ENCODE measurements at regions not wholly inside any gene's neighbourhood (a gene's known extent, or its start where the extent isn't known, plus 50 kb on each side); places are given as distances from the start of the nearest gene placed in this dataset.

DNA sequence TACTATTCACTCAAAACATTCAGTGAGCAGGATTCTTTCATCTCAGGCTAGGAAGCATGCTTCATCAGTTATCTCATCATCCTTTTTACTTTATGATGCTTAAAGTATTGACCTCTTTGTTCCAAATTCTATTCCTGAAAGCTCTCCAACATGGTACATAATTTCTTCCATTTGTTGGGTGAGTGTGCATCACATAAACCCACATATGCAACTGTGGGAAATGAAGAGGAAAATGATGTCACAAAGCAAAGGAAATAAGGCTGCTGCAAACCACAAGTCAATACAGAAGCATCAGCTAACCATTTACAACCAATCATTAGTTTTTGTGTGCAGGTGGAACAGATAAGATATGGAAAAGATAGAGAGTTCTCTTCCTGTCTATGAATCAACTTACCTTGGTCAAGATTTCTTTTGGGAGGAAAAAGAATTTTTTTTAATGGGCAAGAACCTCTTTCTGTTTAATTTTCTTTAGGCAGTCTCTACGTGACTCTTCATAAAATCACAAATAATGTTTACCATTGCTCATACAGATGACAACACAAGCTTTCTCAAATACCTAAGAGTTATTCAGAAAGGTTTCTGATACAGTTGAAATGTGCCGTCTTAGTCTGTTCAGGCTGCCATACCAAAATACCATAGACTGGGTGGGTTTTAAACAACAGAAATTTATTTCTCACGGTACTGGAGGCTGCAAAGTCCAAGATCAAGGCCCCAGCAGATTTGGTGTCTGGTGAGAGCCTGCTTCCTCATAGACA is 259.9 kb downstream of the ADGRG6 start:
- no peak for DNase-seq

DNA sequence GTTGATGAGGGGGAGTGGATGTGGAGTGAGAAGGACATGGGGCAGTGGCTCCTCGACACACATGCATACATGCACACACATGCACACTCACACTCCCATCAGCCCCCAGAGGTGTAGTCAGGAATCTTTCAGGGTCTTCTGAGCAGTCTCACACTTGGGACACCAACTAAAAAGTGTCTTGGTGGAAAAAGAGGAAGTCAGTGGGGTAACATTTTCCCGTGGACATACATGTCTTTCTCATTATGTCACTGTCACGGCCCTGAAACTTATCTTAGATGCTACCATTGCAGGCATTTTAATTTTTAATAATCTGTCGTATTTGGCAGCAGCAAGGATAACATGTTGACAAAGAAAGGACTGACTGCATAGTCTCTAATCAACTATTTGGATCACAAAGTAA is 261.1 kb downstream of the ADGRG6 start:
- no peak for DNase-seq

DNA sequence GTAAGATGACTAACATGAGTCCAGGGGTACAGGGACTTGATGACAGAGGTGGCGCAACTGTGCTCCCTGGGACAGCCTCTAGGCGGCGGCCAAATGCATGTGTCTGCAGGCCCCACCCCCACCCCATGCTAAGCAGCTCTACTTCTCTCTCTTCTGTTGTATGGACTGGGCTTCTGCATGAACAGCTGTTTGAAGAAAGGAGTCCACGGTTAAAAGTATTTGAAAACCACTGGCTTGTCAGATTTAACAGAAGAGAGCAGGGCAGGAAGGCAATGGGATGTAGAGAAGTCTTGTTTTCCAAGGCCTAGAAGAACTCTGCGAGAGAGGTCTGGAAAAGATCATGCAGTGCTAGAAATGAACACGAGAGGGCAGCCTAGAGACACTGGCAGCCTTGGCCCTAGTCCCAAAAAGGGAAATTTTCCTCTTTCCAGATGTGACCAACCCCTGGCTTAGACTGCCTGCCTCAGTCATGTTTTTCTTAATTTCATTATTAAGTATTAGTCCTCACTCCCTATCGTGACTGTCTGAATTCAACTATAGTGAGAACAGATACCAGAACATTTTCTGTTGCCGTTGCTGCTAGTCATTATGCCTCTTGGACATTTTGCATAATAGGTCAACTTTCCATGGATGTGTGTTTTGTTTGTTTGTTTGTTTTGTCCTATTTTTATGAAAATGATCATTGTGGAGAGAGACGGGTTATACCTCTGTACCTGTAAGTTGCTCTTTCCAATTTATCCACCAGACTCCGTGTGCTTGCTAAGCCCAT is 265.0 kb downstream of the ADGRG6 start:
- DNase-seq, result no peak

GRCh38 chr6:142567461-142567860 is 265.7 kb downstream of the ADGRG6 start:
- DNase-seq, result no peak

DNA sequence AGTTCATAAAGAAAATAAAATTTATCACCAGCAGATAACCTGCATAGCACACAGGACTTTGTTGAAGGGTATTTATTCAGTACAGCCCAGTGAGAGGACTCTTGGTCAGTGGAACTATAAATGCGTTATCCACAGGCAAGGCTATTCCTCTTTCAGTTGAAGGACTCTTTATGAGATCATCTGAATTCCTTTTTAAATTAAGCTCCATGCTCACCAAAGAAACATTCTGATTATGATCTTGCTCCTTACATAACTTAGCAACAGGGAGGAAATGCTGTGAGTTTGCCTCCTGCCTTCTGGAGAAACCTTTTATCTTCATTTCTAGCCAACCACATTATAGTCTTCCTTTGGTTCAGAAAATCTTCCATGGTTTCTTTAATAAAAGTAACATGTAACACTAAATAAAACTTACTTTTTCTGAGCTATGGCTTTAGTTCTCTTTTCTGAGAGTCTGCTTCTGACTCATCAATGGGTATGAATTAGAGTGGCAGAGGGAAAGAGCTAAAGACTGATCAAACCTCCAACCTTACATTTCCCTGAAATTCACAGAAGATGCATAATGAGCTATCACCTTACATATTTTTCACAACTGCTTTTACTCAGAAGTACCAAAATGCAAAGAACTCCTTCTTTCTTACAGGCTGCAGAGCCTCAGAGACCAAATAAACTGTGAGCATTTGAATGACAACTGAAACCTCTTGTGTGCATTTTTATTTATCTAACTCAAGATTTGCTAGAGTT is 267.2 kb downstream of the ADGRG6 start:
- DNase-seq, result no peak

DNA sequence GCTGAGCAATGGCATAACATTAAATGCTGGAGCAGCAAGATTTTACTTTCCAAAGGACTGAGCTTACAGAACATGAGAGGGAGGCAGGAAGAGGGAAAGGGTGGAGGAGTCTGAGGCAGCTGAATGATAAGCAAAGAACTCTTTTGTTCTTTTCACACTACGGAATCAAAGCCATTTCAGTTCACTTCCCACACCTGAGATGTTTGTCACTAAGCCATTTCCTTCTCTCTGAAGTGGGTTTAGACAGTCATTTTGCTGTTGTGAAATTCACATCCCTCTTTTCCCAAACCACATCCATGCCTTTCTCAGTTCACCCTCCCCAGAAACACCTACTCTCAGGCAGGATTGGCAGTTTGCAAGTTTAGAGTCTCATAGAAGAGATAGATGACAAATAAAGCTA is 267.9 kb downstream of the ADGRG6 start:
- DNase-seq, result no peak

- DNase-seq, result no peak
These were observed 268.4 kb downstream of the ADGRG6 start for GRCh38 chr6:142570221-142570671.

GRCh38 chr6:142592876-142593275 is 291.1 kb downstream of the ADGRG6 start:
- no peak for DNase-seq

GRCh38 chr6:142597836-142598235 is 296.0 kb downstream of the ADGRG6 start:
- DNase-seq, result no peak

DNA sequence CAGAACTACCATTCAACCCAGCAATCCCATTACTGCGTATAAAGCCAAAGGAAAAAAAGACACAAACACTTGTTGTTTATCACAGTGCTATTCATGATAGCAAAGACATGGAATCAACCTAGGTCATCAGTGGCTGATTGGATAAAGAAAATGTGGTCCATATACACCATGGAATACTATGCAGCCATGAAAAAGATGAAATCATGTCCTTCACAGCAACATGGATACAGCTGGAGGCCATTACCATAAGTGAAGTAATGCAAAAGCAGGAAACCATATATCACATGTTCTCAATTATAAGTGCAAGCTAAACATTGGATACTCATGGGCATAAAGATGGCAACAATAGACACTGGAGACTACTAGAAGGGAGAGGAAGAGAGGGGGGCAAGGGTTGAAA is 299.6 kb downstream of the ADGRG6 start:
- no peak for DNase-seq

- DNase-seq, result no peak
These were observed 301.2 kb downstream of the ADGRG6 start for GRCh38 chr6:142602972-142603371.

GRCh38 chr6:142605922-142606485 is 304.2 kb downstream of the ADGRG6 start:
- DNase-seq, result no peak

GRCh38 chr6:142612956-142613355 is 311.1 kb downstream of the ADGRG6 start:
- DNase-seq, result no peak

DNA sequence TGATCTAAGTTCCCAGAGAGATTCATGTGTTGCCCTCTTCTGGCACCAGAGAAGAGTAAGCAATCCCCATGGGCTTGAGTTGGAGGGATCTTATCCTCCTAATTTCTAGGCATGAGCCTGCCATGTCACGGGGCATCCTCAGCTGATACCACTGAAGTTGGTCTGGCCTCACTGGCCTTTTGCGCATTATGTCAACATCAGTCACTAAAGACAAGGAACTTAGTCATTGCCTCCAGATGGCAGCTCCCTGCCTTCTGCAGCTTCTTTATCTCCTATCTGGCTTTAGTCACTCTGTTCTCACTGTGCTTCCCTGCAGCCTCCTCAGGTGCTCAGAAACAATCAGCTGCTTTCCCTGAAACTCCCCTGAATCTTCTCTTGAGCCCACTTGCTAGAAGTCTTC is 312.2 kb downstream of the ADGRG6 start:
- DNase-seq, result no peak

DNA sequence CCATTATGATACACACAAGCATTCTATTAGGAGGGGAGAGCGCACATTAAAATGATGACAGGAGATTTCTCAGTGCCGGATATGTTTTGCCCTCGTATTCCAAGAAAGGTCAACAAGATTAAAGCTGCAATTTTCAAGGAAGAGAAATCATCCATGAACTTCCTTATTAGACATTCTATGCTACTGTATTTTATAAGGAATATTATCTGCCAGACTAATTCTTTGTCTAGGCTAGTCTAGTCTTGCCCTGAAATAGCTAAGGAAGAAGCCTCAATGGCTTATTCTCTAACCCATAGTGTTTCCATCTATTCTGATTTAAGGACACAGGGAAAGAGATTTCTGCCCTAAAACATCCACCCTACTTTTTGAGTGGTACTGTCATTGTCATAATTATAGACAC is 315.4 kb downstream of the ADGRG6 start:
- DNase-seq, result no peak

DNA sequence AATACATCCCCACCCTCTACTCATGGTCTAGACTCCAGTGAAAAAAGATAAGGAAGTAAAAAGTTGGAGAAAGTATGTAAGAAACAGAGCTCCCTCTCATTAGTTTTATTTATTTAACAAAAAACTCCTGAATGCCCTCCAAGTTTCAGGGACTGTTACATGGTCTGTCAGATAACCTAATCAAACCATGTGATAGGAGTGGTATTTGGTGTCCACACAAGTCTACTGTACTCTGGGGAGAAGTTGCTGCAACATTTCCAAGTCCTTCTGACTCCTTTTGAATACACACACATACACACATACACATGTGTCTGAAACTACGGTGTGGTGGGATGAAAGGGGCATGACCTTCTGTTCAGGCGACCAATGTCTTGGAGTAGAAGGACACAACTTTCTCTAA is 320.0 kb downstream of the ADGRG6 start:
- no peak for DNase-seq

DNA sequence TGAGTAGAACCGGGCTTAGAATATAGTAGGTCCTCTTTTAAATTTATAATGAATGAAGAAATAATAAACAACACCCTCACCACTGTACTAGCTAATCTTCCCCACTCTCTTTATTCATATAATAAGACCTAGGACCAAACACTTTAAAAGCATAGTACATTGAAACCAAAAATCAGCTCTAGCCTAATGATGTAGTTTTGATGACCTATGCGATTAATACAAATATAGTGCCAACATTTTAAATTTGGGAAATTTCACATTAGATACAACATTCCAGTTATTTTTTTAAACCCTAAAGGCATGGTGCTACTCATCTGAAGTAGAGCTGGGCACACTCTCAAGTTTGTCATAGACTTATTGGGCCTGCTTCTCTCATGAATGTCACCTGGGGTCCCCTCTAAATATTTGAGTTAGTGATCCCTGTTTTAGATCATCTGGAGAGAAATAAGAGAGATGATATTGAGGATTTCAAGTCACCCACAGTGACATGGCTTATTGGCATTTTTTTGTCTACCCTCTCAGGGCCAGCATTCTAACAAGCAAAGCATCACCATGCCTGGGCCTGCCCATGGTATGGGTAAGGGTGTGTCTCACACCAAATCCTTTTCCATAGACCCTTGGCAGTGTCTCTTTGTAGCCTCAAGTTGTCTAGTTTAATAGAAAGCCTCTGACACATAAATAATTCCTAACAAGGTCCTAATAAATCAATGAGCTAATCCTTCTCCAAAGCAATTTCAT is 319.8 kb downstream of the HIVEP2 start:
- DNase-seq, result no peak

GRCh38 chr6:142627474-142627873 is 317.5 kb downstream of the HIVEP2 start:
- no peak for DNase-seq

DNA sequence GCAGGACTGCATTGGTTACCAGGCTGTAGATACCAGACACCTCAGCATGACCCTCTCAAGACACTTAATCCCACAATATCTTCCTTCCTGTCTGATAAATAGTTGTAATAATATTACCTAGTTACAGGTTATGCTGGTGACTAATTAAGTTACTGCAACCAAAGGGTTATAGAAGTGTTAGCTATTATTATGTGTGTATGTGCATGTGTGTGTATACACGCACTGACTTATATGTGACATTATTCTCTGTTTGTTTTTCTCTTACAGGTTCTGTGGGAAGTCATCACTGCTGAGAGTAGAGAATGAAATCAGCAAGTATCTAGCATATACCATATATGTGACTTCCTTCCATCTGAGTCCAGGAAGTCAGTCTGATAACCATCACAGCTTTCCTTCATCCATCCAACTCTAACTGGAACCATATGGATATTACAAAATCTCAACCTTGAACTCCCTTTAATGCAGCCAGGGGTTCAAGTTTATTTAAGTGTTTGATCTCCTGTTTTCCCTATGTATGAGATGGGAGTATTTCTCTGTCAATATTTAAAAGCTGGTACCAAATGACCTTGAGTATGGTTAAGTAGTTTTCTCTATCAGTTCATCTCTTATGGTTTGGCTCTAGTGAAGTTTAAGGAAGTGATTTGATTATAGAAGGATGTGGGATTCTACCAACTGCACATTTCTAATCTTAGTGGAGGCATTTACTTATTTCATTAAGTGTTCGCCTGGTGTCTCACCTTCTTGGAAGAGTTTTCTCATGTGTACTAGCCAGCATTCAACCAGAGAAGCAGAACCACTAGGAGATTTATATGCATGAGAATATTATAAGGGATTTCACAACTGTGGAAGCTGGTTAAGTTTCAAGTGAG is 313.2 kb downstream of the HIVEP2 start:
- DNase-seq, result no peak

- no peak for DNase-seq
These were observed 311.7 kb downstream of the HIVEP2 start for GRCh38 chr6:142633317-142633716.

DNA sequence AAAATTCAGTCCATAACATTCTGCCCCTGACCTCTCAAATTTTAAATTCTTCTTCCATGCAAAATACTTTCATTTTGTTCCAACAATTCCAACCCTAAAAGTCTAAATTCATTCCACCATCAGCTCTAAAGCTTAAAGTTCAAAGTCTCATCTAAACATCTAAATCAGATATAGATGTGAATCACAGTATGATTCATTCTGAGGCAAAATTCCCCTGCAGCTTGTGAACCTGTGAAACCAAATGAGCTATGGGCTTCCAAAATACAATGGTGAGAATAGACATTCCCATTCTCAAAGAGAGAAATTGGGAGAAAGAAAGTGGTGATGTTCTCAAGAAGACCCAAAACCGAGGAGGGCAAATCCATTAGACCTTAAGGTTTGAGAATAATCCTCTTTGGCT is 309.8 kb downstream of the HIVEP2 start:
- DNase-seq, result no peak
